SK-N-MC (cell line): ENCODE measurements at regions not wholly inside any gene's neighbourhood (a gene's known extent, or its start where the extent isn't known, plus 50 kb on each side); places are given as distances from the start of the nearest gene placed in this dataset.

Source experiments
- EZH2 ChIP-seq: fragments of 200-600 bp; sonication (generic); IDR thresholded peaks from one replicate; pipeline ENCODE4 v1.6.1; 2017; ENCODE audit warnings: antibody characterized with exemption
- POLR2AphosphoS5 ChIP-seq: IDR thresholded peaks from 2 replicates; pipeline ENCODE4 v1.6.1; 2012; ENCODE audit warnings: mild to moderate bottlenecking, low read depth, low read length, borderline replicate concordance

DNA sequence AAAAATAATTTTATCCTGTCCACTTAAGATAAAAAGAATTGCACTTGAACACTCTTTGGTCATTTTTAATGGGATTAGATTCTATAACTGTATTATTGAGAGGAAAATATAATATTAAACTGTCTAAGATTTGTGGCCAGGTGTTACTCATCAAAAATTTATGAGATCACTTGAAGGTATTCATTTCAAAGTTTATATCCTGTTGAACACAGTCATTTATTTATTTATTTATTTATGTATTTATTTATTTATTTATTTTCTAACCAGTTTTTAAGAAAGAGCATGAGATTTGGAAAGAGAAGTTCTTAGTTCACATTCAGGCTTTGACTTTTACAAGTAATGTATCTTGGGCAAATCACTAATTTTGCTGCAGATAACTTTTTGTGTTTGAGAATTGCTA, 692.7 kb downstream of the LTN1 start:
- TF ChIP-seq POLR2AphosphoS5 (no peak), EZH2 (no peak)
